ENCODE measurements at regions not wholly inside any gene's neighbourhood (a gene's known extent, or its start where the extent isn't known, plus 50 kb on each side); places are given as distances from the start of the nearest gene placed in this dataset.

DNA sequence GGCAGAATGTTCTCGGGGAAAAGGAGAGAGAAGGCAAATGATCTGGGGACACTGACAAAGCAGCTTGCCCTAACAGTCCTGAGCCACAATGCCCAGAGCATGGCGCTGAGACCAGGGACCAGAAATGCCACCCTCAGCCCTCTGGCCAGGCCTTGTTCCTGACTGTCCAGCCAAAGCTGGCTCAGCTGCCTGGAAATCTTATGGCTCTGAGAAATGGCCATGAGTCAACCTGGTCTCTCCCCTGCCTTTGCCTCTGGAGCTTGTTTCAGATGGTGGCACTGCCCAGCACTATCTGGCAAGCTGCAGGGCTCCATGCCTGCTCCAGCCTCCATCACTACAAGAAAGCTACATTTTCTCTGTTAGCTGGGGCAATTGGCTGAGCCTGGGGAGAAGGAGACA, 90.5 kb upstream of the PLXNA4 start:
- DNase-seq, result no peak

- DNase-seq, result no peak
Measured at GRCh38 chr7:132666071-132666773, 90.0 kb upstream of the PLXNA4 start.

- DNase-seq, result peak; percentile 24
Measured at GRCh38 chr7:132656846-132657776, 80.8 kb upstream of the PLXNA4 start.

- no peak for DNase-seq
Measured at GRCh38 chr7:132656341-132656740, 80.1 kb upstream of the PLXNA4 start.

GRCh38 chr7:132655131-132655727, 79.0 kb upstream of the PLXNA4 start:
- DNase-seq, result no peak

GRCh38 chr7:132654150-132654549, 77.9 kb upstream of the PLXNA4 start:
- peak; percentile 9 for DNase-seq

DNA sequence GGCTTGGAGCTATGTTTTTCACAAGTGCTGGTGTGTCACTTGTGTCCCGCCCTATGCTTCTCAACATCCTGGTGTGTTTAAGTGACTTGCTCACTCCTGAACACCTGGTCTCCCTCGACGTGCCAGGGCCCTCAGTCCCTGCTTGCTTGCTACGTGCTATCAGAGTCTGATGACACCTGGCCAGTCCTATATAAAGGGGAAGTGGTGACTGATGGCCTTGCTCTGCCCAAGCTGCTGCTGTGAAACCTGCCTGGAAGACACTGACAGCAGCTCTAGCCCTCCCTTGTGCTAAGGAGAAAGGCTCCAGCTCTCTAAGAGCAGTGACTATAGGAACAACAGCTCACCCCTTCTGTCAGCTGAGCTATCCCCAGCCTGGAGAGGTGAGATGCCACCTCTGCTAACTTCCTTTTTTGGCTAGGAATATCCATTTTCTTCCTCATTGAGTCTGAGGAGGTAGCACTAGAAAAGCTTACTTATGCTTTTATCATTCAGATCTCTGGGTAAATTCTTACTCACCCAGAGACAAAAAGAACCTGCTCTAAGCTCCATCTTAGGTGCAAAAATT, 77.2 kb upstream of the PLXNA4 start:
- no peak for DNase-seq

- no peak for DNase-seq
Measured at GRCh38 chr7:132652507-132652906, 76.2 kb upstream of the PLXNA4 start.

DNA sequence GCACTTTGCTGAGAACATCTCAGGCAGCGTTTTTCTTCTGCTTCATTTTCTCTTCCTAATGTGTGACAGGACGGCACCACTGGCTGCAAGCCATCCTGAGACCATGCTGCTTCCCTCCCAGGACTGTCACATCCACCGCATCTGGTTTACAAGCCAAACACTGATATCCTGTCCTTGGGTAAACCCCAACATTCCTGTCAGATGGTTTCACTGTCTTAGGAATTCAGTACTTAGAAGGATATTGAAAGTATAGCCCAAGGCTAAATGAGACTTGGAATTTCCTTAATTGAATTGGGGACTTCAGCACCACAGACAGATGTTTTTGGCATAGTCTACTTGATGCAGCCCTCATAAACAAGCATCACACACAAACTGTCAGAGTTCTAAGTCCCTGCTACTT, 74.2 kb upstream of the PLXNA4 start:
- peak; percentile 44 for DNase-seq

GRCh38 chr7:132647311-132647710, 71.0 kb upstream of the PLXNA4 start:
- DNase-seq, result no peak

DNA sequence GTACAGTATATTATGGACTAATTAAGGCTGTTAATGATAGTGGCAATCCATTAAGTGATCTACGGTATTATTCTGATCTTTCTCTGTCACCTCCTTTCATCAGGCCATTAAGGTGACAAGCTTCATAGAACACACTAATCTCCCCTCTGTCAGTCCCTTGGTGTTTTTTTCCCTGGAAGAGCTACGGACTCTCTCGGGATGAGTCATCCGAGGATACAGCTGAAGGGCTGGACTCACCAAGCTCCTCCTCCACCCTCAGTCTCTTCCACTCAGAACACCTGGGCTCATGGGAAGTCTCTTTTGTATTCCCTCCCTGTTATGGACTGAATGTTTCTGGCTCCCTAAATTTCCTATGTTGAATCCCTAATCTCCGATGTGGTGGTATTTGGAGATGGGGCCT, 69.8 kb upstream of the PLXNA4 start:
- DNase-seq, result no peak

GRCh38 chr7:132643302-132643701, 67.0 kb upstream of the PLXNA4 start:
- DNase-seq, result no peak

DNA sequence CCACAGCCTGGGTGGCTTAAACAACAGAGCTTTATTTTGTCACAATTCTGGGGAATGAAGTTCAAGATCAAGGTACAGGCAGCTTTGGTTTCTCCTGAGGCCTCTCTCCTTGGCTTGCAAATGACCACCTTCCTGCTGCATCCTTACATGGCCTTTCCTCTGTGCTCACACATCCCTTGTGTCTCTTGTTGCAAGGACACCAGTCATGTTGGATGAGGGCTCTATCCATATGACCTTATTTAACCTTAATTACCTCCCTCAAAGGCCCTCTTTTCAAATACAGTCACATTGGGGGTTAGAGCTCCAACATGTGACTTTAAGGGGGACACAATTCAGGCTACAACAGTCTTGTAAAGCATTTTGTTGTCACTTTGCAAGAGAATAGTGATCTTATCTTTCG, 65.0 kb upstream of the PLXNA4 start:
- DNase-seq, result no peak

DNA sequence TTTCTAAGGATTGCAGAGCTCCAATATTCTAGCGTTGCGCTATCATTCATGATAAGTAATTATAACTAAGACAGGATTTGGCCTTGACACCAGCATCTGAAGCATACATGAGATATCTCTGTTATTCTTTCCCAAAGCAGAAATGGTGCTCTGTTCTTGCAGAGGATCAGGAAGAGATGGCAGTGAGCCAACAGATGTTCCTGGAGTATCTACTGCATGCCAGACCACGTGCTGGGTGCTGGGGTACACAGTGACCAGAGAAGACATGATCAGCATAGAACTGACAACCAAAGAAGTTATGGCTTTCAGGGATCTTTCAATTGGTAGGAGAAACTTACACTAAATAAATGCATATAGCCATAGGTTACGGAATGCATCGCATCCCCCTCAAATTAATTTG, 63.7 kb upstream of the PLXNA4 start:
- no peak for DNase-seq

DNA sequence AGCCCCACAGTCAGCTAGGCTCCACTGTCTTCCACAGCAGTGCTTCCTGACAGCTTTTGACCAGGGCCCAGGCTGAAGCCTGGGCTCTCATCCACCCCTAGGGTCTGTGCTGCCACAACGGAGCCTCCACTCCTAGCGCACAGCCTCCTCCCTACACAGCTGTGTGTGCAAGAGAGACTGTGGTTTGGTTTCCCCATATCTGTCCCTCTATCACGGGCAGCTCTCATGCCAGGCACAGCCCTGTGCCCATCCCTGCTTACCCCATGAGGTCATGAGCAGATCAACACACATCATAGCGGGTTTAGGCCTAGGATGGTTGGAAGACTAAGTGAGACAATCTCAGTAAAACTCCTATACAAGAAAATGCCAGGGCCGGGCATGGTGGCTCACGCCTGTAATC, 61.7 kb upstream of the PLXNA4 start:
- no peak for DNase-seq

GRCh38 chr7:132636581-132636980, 60.3 kb upstream of the PLXNA4 start:
- DNase-seq, result no peak

DNA sequence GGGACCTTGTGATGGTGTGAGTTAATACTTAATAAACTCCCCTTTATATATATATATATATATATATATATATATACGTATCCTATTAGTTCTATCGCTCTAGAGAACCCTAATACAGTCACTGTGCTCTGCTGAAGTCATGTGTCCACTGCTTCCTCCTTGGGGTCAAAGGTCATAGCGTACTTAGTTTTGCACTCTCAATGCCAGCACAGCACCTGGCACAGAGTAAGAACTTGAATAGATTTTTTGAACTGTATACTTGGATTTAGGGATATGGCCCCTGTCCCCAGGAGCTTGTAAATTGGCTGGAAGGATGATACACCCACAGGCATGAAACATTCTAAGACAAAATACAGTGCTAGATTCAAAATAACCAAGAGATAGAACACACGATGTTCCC, 58.9 kb upstream of the PLXNA4 start:
- DNase-seq, result no peak

DNA sequence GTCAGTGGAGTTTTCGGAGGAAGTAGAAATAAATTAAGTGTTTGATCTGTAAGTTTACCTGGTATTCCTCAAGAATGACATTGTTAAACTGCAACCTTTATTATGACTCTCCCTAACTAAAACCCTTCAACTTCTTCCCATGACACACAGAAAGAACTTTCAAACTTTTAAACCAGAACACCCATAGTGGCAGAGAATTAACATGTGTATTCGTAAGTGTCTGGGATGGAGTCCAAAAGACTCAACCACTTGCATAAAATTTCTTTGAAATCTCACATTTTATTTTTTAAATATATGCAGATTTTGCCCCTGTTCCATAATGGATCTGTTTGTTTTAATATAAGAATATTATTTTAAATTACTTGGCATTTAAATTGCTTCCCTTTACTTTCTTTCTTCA, 54.6 kb upstream of the PLXNA4 start:
- DNase-seq, result no peak
